Stomach (tissue), 4 donors: ENCODE measurements at regions not wholly inside any gene's neighbourhood (a gene's known extent, or its start where the extent isn't known, plus 50 kb on each side); places are given as distances from the start of the nearest gene placed in this dataset.

Experiments used
- CTCF ChIP-seq, 7 experiments: fragments of 450-650 bp in 4 of 7; fragments of 200-600 bp in 3 of 7; sonication (generic) in 3 of 7; IDR thresholded peaks; one replicate each; pipeline ENCODE4 v1.5.1; 2016 to 2019; ENCODE audit warnings: antibody characterized with exemption in 7 of 7, control low read depth in 2 of 7, mild to moderate bottlenecking in 1 of 7
- EP300 ChIP-seq: sonication (generic); formaldehyde crosslinking; IDR thresholded peaks from one replicate; pipeline ENCODE4 v1.6.1; 2017; ENCODE audit warnings: antibody characterized with exemption
- POLR2A ChIP-seq, 4 donors: fragments of 450-650 bp; IDR thresholded peaks; one replicate each; pipeline ENCODE4 v1.6.1; 2016; ENCODE audit warnings: antibody characterized with exemption in 4 of 4, control low read depth in 2 of 4, mild to moderate bottlenecking in 1 of 4, moderate library complexity in 1 of 4
- POLR2AphosphoS5 ChIP-seq, 3 donors: sonication (generic); formaldehyde crosslinking; IDR thresholded peaks; one replicate each; pipeline ENCODE4 v1.6.1; 2016; ENCODE audit warnings: antibody characterized with exemption in 3 of 3

- no peak for TF ChIP-seq CTCF (IDR thresholded peaks at IDR 0.05)
- TF ChIP-seq EP300, result no peak
- no peak for TF ChIP-seq POLR2A (IDR thresholded peaks at IDR 0.05)
- TF ChIP-seq POLR2AphosphoS5 (IDR thresholded peaks at IDR 0.05), result no peak
Observed at GRCh38 chr12:83538361-83538965, 851.8 kb downstream of the TMTC2 start.
